Fibroblast of skin of left quadriceps (primary cell): ENCODE measurements at regions not wholly inside any gene's neighbourhood (a gene's known extent, or its start where the extent isn't known, plus 50 kb on each side); places are given as distances from the start of the nearest gene placed in this dataset.

Experiments
- DNase-seq, 2 experiments: peaks; one replicate each; pipeline ENCODE4 v3.0.0-alpha.2; 2013; ENCODE audit warnings: low read depth in 2 of 2

- DNase-seq: no peak
Measured at GRCh38 chr2:123085484-123085883, 939.6 kb upstream of the CNTNAP5 start.

DNA sequence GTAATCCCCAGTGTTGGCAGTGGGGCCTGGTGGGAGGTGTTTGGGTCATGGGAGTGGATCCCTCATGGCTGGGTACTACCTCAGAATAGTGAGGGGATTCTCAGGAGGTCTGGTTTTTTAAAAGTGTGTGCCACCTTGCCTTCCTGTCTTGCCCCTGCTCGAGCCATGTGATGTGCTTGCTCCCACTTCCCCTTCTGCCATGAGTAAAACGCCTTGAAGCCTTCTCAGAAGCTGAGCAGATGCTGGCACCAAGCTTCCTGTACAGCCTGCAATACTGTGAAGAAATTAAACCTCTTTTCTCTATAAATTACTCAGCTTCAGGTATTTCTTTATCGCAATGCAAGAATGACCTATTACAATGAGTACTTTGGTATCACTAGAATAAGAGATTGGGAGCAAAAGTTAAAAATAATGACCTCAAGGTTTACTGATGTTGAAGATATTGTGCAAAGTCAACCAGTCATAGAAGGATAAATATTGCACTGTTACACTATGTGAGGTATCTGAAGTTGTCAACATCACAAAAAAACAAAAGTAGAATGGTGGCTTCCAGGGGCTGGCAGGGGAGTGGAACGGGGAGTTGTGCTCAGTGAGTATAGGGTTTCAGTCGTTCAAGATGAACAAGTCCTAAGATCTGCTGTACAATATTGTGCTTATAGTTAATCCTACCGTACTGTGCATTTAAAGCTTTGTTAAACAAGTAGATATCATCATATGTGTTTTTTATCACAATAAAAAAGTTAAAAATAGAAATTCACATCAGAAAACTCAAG is 938.3 kb upstream of the CNTNAP5 start:
- DNase-seq: no peak

- no peak for DNase-seq
Measured at GRCh38 chr2:123091471-123091870, 933.6 kb upstream of the CNTNAP5 start.

DNA sequence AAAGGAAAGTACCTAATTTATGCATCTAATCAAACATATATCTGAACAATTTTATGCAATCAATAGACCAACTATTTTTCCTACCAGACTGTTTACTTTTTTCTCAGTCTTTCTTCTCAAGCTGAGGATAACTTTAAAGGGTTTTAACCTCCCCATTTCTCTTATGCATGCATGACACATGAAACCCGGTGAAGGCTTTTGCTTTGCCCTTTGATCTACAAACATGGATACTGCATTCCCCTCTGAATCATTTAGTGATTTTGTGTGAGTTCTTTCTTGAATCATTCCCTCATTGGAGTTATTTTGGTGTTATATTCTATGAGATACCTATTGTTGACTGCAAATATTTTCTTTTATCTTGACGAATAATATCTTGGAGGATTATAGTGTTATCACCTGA is 931.9 kb upstream of the CNTNAP5 start:
- DNase-seq: no peak

GRCh38 chr2:123095219-123095835 is 929.8 kb upstream of the CNTNAP5 start:
- DNase-seq: no peak

DNA sequence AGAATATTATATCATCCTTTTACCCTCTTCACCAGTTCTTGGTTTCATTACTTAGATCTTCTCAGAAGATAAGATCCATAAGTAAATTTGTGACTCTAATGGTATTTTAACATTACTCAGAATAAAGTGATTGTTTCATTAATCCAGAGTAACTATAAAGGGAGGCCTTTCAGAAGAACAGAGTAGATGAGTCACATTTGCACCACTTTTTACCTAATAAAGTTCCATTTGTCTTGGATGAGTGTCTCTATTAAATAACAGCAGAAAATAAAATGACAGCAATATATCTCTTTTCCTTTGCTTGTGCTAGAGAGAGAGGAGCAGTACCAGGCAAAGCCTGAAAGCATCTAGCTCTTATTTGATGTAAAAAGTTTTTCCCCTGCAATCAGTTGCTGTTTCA is 926.5 kb upstream of the CNTNAP5 start:
- no peak for DNase-seq

DNA sequence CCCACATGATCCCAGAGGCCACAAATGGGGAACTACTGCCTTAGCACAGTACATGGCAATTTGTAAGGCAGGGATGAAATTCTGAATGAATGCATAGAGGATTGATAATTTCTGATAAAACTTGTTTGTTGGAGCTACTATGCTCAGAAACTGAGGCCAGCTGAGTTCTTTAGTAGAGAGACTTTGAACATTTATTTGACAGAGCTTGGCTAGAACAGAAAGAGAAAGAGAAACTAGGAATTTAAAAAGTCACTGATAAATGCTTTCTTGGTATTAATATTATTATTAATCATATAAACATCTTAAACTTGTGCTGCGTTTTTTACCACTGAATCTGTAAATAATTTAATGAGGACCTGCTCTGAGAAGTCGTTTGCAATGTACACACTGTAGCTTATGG is 923.7 kb upstream of the CNTNAP5 start:
- DNase-seq: no peak

DNA sequence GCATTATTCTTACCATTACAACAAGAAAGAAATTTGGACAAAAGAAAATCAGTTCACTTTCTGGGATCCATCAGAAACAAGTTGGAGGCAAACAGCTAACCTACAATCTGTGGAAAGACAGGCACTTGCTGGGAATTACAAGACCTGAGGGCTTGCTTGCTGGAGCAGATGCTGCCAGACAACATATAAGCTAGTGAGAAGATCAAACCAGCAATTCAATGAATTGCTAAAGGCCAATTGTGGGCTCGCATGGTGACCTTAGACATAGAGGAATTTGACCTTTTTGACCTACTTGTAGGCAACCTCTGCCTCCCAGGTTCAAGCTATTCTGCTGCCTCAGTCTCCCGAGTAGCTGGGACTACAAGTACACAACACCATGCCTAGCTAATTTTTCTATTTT is 921.2 kb upstream of the CNTNAP5 start:
- no peak for DNase-seq

DNA sequence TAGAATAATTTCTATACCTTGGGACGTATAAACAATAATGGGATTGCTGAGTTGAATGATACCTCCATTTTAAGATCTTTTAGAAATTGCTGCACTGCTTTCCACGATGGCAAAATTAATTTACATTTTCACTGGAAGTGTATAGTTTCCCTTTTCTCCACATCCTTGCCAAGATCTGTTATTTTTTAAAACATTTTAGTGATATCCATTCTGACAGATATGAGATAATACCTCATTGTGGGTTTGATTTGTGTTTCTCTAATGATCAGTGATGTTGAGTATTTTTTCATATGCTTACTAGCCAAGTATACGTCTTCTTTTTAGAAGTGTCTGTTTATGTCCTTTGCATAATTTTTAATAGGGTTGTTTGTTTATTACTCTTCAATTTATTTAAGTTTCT is 908.5 kb upstream of the CNTNAP5 start:
- DNase-seq: no peak

- no peak for DNase-seq
Measured at GRCh38 chr2:123127236-123127635, 897.9 kb upstream of the CNTNAP5 start.

DNA sequence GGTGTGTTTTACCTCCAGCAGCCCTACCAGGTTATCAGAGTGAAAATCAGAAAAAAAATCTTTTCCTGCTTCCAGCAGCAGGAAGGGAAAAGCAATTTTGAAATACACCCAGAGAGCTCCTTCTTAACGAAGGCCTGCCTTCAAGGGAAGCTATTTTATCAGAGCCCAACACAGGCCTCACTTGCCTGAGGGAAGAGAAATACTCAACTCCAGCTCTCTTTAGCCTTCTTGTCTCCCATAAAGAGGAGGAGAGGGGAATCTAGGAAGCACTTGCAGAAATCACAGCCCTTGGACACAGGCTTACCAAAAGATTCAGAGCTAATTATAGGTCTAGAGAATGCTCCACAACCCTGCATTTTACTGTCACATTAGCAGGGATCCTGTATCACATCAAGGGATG is 896.1 kb upstream of the CNTNAP5 start:
- no peak for DNase-seq

DNA sequence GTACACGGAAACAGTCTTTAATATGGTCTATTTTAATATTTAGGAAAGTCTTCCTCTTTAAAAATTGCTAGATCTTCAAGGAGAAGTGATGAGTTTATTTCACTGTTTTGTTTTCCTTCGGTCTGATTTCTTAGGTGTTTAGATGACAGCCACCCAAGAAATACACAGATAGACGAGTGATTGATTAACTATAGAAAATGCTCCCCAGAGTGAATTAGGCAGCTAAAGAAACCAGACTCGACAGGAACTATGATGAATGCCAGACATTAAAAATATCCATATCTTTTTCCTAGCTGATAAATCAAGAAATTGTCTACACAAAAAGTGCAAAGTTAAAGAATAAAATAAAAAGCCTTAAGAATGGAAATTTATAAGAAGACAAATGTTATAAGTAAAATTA is 888.7 kb upstream of the CNTNAP5 start:
- no peak for DNase-seq

- no peak for DNase-seq
Measured at GRCh38 chr2:123144082-123144481, 881.0 kb upstream of the CNTNAP5 start.

- DNase-seq: no peak
Measured at GRCh38 chr2:123153041-123153440, 872.0 kb upstream of the CNTNAP5 start.

DNA sequence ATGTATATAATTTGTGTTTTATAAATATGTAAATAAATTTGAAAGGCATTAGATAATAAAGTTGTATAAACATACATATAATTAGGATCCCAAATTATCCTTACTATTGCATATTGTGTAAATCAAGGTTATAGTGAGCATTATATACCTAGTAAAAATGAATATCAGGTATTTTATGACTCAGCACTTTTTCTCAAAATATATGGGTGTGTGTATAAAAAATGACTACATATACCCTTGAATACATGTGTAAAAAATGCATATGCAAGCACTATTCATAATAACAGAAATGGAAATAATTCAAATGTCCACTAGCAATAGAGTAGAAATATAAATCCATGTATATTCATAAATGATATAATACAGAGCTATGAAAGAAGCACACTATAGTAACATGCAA is 870.9 kb upstream of the CNTNAP5 start:
- DNase-seq: no peak

DNA sequence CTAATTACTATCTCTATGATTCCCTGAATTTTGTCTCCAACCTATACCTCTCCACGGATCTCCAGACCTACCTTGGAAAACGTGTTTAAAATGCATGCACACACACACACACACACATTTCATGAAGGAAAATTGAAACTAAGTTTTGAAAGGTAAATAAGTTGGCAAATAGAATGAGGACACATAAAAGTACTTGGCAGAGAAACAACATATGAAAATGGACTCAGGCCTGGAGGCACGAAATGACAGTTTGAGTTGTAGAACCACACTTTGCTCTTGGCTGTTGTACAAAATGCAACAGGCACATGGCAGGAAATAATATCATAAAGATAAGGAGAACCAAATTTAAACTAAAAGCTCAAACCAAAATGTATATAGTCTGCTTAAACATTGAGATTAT is 868.1 kb upstream of the CNTNAP5 start:
- DNase-seq: no peak

GRCh38 chr2:123162400-123163016 is 862.6 kb upstream of the CNTNAP5 start:
- no peak for DNase-seq

DNA sequence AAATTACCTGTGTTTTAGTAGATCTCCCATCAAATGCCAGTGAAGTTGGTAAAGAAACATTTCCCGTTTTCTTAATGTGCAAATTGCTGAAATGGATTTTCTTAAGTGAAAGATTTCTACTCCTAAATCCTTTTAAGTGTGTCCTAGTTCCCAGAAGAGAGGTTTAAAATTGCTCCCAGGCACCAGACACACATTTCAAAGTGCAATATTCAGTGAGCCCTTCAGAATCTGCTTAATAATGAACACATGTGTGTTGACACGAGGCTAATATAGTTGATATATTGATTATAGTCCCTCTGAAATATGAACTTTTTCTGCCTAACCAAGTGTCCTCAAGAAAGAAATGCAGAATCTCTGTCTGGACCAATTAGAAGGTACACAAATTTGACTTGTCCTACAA is 861.7 kb upstream of the CNTNAP5 start:
- DNase-seq: no peak

GRCh38 chr2:123164216-123164615 is 860.9 kb upstream of the CNTNAP5 start:
- no peak for DNase-seq

DNA sequence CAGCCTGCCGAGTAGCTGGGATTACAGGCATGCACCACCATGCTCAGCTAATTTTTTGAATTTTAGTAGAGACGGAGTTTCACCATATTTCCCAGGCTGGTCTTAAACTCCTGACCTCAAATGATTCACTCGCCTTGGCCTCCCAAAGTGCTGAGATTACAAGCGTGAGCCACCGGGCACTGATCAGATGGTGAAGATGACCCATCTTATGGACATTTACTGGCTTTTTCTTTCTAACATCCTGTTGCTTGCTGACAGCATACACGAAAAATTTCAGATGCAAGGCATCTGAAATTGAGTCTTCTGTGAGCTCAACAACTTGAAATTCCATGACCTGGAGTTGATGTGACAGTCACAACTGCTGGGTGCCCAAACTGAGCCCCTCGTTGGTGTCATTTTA is 859.5 kb upstream of the CNTNAP5 start:
- DNase-seq: no peak

GRCh38 chr2:123179526-123179925 is 845.6 kb upstream of the CNTNAP5 start:
- no peak for DNase-seq

GRCh38 chr2:123195957-123196356 is 829.1 kb upstream of the CNTNAP5 start:
- DNase-seq: no peak

GRCh38 chr2:123200035-123200434 is 825.1 kb upstream of the CNTNAP5 start:
- DNase-seq: no peak
